GM23248 (cell line): ENCODE measurements at regions not wholly inside any gene's neighbourhood (a gene's known extent, or its start where the extent isn't known, plus 50 kb on each side); places are given as distances from the start of the nearest gene placed in this dataset.
A peak's percentile ranks its signal among the peaks of the same experiment; 100 is the strongest.

Source experiments
- DNase-seq: peaks from one replicate; pipeline ENCODE4 v3.0.0-alpha.2; 2015
- H2AFZ ChIP-seq: fragments of 200-600 bp; sonication (generic); 2 replicates; pipeline ENCODE4 v1.6.1; 2016; ENCODE audit warnings: antibody characterized with exemption
- H3F3A ChIP-seq: fragments of 200-600 bp; sonication (generic); 2 replicates; pipeline ENCODE4 v1.6.1; 2016; ENCODE audit warnings: mild to moderate bottlenecking, antibody characterized with exemption, mixed run types; ENCODE audit not compliant: insufficient read depth
- H3K27ac ChIP-seq: fragments of 200-600 bp; sonication (generic); 2 replicates; pipeline ENCODE4 v1.5.1; 2016; ENCODE audit warnings: mild to moderate bottlenecking
- H3K27me3 ChIP-seq: fragments of 200-600 bp; sonication (generic); replicated peaks from 2 replicates; pipeline ENCODE4 v1.6.1; 2016; ENCODE audit warnings: mild to moderate bottlenecking; ENCODE audit not compliant: insufficient read depth
- H3K36me3 ChIP-seq: fragments of 200-600 bp; sonication (generic); 2 replicates; pipeline ENCODE4 v1.6.1; 2016; ENCODE audit warnings: low read depth, mild to moderate bottlenecking
- H3K4me1 ChIP-seq: fragments of 200-600 bp; sonication (generic); 2 replicates; pipeline ENCODE4 v1.6.1; 2016; ENCODE audit warnings: mild to moderate bottlenecking; ENCODE audit not compliant: insufficient read depth
- H3K4me2 ChIP-seq: fragments of 200-600 bp; sonication (generic); one replicate; pipeline ENCODE4 v1.6.1; 2016; ENCODE audit warnings: mild to moderate bottlenecking; ENCODE audit not compliant: unreplicated experiment
- H3K4me3 ChIP-seq: fragments of 200-600 bp; sonication (generic); 2 replicates; pipeline ENCODE4 v1.5.1; 2016; ENCODE audit warnings: mild to moderate bottlenecking
- H3K79me2 ChIP-seq: fragments of 200-600 bp; sonication (generic); 2 replicates; pipeline ENCODE4 v1.6.1; 2016; ENCODE audit warnings: mild to moderate bottlenecking; ENCODE audit not compliant: insufficient read depth
- H3K9ac ChIP-seq: fragments of 200-600 bp; sonication (generic); 2 replicates; pipeline ENCODE4 v1.6.1; 2016; ENCODE audit warnings: mild to moderate bottlenecking
- H3K9me2 ChIP-seq: fragments of 200-600 bp; sonication (generic); 2 replicates; pipeline ENCODE4 v1.6.1; 2016; ENCODE audit warnings: mixed run types, mild to moderate bottlenecking, moderate library complexity; ENCODE audit not compliant: insufficient read depth
- H3K9me3 ChIP-seq: fragments of 200-600 bp; sonication (generic); one replicate; pipeline ENCODE4 v1.6.1; 2017; ENCODE audit warnings: low read depth
- H4K20me1 ChIP-seq: fragments of 200-600 bp; sonication (generic); 2 replicates; pipeline ENCODE4 v1.6.0; 2016; ENCODE audit not compliant: insufficient read depth
- EZH2 ChIP-seq: fragments of 200-600 bp; sonication (generic); IDR thresholded peaks from 2 replicates; pipeline ENCODE4 v1.6.1; 2018; ENCODE audit warnings: antibody characterized with exemption, mild to moderate bottlenecking; ENCODE audit not compliant: insufficient read depth, poor library complexity, severe bottlenecking
- EZH2phosphoT487 ChIP-seq: fragments of 200-600 bp; sonication (generic); IDR thresholded peaks from 2 replicates; pipeline ENCODE4 v1.6.1; 2018; ENCODE audit warnings: antibody characterized with exemption, moderate library complexity, mild to moderate bottlenecking, low read depth; ENCODE audit not compliant: insufficient read depth
- WGBS, 2 experiments: methylation state at CpG; one replicate each; pipeline ENCODE4 v1.1.6; 2015 to 2017; ENCODE audit warnings: low lambda C conversion rate in 2 of 2, low coverage in 1 of 2; ENCODE audit errors: missing lambda C conversion rate in 2 of 2; 5-methylcytosine and 5-hydroxymethylcytosine counted together
- in situ Hi-C: fragments of 300-500 bp; cut with MboI; formaldehyde crosslinking; loops from 2 replicates; pipeline ENCODE4 v1.15.0; 2020

- Histone ChIP-seq H3K27ac (no peak overlapping the region), H3F3A (no peaks in the 10 kb centered on the region), H3K4me3 (no peak overlapping the region), H3K9ac (no peak overlapping the region), H4K20me1 (no peaks in the 10 kb centered on the region), H3K4me2 (no peak overlapping the region), H3K27me3 (no peaks in the 10 kb centered on the region), H3K4me1 (no peaks in the 10 kb centered on the region), H3K9me3 (no peaks in the 10 kb centered on the region), H3K9me2 (no peaks in the 10 kb centered on the region), H3K36me3 (no peaks in the 10 kb centered on the region), H3K79me2 (no peaks in the 10 kb centered on the region), H2AFZ (no peak overlapping the region)
- 50 to 58% methylated on average over 1 of the region's 1 CpG for WGBS, 2 experiments
- in situ Hi-C loops: no loop called here
- DNase-seq: no peak
- no peak for TF ChIP-seq EZH2phosphoT487
- no peak for TF ChIP-seq EZH2
Measured at GRCh38 chr4:106698621-106699195, 330.1 kb upstream of the GIMD1 start.

DNA sequence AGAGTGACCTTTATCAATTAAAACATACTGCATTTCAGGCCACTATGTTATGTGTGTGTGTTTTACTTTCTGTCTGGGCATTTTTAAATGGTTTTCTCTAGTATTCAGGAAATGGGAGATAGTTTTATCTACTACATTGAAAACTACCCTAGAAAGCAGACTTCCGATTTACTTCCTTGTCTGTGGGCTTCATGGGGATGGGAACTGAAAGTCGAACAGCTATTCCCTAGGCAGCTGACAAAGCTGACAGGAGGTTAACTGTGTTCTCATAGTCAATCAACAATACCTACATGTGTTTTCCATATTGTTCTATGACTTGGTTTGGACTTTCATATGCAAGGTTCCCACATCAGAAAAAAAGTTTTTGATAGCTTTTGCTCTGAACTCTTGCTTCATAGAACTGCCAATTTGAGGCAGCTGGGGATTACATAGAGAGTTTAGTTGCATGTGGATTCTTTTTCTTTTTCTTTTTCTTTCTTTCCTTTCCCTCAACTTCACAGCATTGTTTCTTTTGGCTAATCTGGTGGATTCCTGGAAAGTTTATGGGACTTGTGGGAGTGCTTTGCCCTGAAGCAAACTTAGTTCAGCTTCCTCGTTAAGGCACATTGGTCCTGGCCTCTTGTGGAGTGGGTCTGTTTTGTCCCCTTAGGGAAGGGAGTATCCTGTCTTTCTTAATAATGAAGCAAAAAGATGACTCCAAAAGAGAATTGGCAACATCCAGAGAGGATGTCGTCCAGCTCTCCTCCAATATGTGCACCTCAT lies 327.1 kb upstream of the GIMD1 start:
- no peak overlapping the region for H3K27ac ChIP-seq
- H3K4me3 ChIP-seq: no peak overlapping the region
- WGBS, 2 experiments: 55% methylated on average over 4 of the region's 4 CpGs
- no peaks in the 10 kb centered on the region for H4K20me1 ChIP-seq
- TF ChIP-seq EZH2 (no peak), EZH2phosphoT487 (no peak)
- H3K79me2 ChIP-seq: no peaks in the 10 kb centered on the region
- no peaks in the 10 kb centered on the region for H3F3A ChIP-seq
- H3K9me2 ChIP-seq: no peaks in the 10 kb centered on the region
- no peak for DNase-seq
- H2AFZ ChIP-seq: no peak overlapping the region
- H3K27me3 ChIP-seq: no peaks in the 10 kb centered on the region
- H3K9ac ChIP-seq: no peak overlapping the region
- no peak overlapping the region for H3K4me2 ChIP-seq
- no peaks in the 10 kb centered on the region for H3K36me3 ChIP-seq
- H3K9me3 ChIP-seq: no peaks in the 10 kb centered on the region
- in situ Hi-C loops: no loop called here
- H3K4me1 ChIP-seq: peaks cover 2% of the 10 kb centered on the region

GRCh38 chr4:106694232-106694631 lies 325.7 kb upstream of the GIMD1 start:
- in situ Hi-C loops: no loop called here
- Histone ChIP-seq H3K79me2 (no peaks in the 10 kb centered on the region), H3K9me3 (no peaks in the 10 kb centered on the region), H3K36me3 (no peaks in the 10 kb centered on the region), H3F3A (peaks cover 6% of the 10 kb centered on the region; the same call in 1 of the 2 replicates), H3K9ac (no peak overlapping the region), H3K4me3 (no peak overlapping the region), H2AFZ (no peak overlapping the region), H3K9me2 (no peaks in the 10 kb centered on the region), H3K4me1 (peaks cover 10% of the 10 kb centered on the region), H3K4me2 (no peak overlapping the region), H3K27me3 (no peaks in the 10 kb centered on the region), H4K20me1 (no peaks in the 10 kb centered on the region), H3K27ac (no peak overlapping the region)
- WGBS, 2 experiments: 94 to 100% methylated on average over 2 of the region's 2 CpGs
- no peak for TF ChIP-seq EZH2
- TF ChIP-seq EZH2phosphoT487: no peak
- DNase-seq: no peak

- 82 to 90% methylated on average over 2 of the region's 2 CpGs for WGBS, 2 experiments
- Histone ChIP-seq H3K4me1 (peaks cover 10% of the 10 kb centered on the region), H3K4me2 (no peak overlapping the region), H3K4me3 (no peak overlapping the region), H3K27ac (no peak overlapping the region), H3K79me2 (no peaks in the 10 kb centered on the region), H3F3A (peaks cover 6% of the 10 kb centered on the region; the same call in 1 of the 2 replicates), H3K9me3 (no peaks in the 10 kb centered on the region), H3K9me2 (no peaks in the 10 kb centered on the region), H3K36me3 (no peaks in the 10 kb centered on the region), H4K20me1 (no peaks in the 10 kb centered on the region), H3K27me3 (no peaks in the 10 kb centered on the region), H3K9ac (no peak overlapping the region), H2AFZ (no peak overlapping the region)
- in situ Hi-C loops: no loop called here
- DNase-seq: peak; percentile 13
- TF ChIP-seq EZH2: no peak
- TF ChIP-seq EZH2phosphoT487: no peak
Measured at GRCh38 chr4:106691749-106692148, 323.2 kb upstream of the GIMD1 start.
